NAMALWA (cell line): ENCODE measurements at regions not wholly inside any gene's neighbourhood (a gene's known extent, or its start where the extent isn't known, plus 50 kb on each side); places are given as distances from the start of the nearest gene placed in this dataset.

Experiments used
- DNase-seq: peaks from one replicate; pipeline ENCODE4 v3.0.0-alpha.2; 2015; ENCODE audit warnings: low spot score

DNA sequence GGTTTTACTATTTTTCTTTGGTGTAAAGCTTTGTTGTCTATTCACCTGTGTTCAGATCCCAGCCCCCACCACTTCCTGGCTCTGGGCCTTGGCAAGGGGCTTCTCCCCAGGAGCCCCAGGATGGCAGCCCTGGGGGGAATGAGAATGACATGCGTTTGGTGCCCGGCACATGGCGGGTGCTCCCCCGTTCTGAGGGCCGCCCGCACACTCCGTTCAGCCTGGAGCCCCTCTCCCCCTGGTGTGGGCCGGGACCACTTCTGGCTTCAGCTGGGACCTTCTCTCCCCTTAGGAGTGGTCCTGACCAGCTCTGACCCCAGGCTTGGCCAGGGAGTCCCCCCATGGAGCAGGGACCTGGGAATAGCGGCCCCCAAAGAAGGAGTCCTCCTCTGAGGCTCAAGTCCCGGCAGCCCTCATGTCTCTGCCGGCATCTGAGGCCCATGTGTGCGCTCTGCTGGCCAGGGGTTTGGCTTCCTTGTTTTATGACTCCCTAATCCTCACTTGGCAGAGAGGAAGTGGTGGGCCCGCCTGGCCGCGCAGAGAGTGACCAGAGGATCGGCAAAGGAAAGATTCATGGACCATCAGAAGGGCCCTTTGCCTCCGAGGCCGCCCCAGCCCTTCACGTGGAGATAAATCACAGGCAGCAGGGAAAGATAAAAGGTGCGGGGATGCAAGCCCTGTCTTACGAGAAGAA lies 57.0 kb upstream of the LMX1B start:
- DNase-seq, result no peak

DNA sequence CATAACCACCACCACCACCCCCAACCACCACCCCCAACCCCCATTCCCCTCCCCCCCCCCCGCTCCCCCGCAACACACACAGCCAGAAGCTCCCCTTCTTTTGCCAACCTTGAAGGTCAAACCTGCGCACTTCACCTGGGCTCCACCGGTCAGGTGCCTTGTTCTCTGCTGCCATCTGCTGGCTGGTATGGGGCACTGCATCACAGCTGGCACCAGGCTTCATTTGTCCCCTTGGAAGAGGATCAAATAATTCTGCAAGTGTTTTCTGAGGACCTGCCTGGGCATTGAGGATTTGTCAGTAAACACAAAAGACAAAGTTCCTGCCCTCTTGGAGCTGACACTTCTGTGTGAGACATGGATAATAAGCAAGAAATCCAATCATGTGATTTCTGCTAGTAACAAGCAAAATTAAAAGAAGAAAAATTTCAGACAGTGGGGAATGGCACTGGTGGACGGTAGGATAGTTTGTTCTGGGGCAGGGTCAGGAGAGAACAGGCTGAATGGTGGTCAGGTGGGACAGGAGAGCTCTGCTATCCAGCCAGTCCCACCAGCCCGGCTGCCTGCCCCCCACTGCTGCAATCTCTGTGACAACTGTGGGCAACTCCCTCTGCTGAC lies 55.6 kb upstream of the LMX1B start:
- peak; percentile 67 for DNase-seq

DNA sequence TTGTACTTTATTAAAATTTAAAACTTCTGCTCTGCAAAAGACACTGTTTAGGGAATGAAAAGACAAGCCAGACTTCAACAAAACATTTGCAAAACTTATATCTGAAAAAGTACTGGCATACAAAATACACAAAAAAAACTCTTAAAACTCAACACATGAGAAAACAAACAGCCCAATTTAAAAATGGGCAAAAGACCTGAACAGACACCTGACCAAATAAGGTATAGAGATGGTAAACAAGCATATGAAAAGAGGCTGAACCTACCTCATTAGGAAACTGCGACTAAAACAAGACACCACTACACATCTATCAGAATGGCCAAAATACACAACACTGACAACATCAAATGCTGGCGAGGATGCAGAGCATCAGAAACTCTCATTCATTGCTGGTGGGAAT lies 54.4 kb upstream of the LMX1B start:
- DNase-seq, result no peak

DNA sequence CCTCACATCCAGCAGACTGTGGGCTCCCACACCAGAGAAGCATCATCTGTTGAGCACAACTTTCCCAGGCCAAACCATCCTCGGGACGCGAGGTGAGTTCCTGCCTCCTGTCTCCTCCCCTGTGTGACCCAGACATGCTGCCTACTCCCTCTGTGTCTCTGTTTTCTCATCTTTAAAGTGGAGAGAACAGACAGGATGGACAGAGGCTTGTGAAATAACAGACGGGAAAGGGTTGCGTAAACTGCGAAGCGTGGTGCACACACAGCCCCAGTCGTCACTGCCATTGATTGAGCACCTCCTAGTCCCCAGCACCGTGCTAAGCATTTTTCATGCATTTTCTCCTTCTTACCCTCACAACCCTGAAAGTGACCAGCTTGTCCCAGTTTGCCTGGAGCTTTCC lies 52.1 kb upstream of the LMX1B start:
- DNase-seq, result no peak

DNA sequence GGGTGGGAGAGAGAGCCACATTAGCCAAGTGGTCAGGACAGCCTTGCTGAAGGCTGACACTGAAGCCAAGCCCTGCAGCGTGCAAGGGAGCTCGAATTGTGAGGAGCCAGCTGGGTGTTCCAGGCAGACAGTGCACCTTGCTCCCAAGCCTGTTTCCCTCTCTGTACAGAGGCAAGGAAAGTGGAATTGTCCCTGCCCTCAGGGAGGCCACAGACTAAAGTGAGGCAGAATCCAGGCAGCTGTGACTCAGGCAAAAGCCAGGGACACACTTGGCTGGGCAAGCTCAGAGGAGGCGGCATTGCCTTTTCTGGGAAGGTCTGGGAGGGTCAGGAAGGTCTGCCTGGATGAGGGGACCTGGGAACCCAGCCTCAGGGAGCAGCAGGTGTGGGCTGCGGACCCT lies 50.2 kb upstream of the LMX1B start:
- no peak for DNase-seq
